ENCODE measurements at regions not wholly inside any gene's neighbourhood (a gene's known extent, or its start where the extent isn't known, plus 50 kb on each side); places are given as distances from the start of the nearest gene placed in this dataset.

DNA sequence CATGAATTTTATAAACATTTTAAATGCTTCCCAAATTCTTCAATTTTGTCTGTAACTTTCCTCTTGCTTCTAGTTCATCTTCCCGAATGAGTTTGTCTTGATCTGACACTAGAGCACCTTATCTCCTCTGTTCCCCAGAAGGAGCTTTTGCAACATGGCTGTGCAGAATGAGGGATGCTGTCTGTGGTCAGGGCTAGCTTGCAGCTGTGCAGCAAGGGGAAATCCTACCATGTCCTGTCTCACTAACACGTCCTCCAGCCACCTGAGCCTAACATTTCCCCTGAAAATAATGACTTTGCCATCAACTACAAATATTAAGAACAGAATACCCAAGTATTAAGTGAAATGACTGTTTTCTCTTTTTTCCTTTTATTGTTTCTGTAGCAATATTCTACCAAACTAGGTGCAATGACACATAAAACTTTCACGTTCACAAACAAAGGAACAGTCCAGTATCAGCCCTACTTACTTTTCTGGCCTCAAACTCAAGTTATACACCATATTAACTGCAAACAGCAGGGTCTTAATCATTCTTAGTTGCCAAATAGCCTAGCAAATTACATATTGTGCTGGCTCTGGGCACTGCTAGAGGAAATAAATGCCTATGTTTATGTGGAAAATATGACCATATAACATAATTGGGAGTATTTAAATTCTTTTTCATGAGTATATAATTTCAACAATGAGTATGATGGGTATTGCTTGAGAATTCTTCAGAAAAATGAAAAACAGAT lies 423.3 kb downstream of the CMPK2 start:
- TF ChIP-seq POLR2AphosphoS5 (IDR thresholded peaks at IDR 0.05; ENCODE audit: low read depth, low read length), result no peak
- TF ChIP-seq SIN3A (IDR thresholded peaks at IDR 0.05; ENCODE audit: borderline replicate concordance, insufficient read depth, low read depth, low read length), result no peak
- TF ChIP-seq, protein P1, sequence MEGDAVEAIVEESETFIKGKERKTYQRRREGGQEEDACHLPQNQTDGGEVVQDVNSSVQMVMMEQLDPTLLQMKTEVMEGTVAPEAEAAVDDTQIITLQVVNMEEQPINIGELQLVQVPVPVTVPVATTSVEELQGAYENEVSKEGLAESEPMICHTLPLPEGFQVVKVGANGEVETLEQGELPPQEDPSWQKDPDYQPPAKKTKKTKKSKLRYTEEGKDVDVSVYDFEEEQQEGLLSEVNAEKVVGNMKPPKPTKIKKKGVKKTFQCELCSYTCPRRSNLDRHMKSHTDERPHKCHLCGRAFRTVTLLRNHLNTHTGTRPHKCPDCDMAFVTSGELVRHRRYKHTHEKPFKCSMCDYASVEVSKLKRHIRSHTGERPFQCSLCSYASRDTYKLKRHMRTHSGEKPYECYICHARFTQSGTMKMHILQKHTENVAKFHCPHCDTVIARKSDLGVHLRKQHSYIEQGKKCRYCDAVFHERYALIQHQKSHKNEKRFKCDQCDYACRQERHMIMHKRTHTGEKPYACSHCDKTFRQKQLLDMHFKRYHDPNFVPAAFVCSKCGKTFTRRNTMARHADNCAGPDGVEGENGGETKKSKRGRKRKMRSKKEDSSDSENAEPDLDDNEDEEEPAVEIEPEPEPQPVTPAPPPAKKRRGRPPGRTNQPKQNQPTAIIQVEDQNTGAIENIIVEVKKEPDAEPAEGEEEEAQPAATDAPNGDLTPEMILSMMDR (IDR thresholded peaks at IDR 0.05), result no peak
- TF ChIP-seq, protein P2, sequence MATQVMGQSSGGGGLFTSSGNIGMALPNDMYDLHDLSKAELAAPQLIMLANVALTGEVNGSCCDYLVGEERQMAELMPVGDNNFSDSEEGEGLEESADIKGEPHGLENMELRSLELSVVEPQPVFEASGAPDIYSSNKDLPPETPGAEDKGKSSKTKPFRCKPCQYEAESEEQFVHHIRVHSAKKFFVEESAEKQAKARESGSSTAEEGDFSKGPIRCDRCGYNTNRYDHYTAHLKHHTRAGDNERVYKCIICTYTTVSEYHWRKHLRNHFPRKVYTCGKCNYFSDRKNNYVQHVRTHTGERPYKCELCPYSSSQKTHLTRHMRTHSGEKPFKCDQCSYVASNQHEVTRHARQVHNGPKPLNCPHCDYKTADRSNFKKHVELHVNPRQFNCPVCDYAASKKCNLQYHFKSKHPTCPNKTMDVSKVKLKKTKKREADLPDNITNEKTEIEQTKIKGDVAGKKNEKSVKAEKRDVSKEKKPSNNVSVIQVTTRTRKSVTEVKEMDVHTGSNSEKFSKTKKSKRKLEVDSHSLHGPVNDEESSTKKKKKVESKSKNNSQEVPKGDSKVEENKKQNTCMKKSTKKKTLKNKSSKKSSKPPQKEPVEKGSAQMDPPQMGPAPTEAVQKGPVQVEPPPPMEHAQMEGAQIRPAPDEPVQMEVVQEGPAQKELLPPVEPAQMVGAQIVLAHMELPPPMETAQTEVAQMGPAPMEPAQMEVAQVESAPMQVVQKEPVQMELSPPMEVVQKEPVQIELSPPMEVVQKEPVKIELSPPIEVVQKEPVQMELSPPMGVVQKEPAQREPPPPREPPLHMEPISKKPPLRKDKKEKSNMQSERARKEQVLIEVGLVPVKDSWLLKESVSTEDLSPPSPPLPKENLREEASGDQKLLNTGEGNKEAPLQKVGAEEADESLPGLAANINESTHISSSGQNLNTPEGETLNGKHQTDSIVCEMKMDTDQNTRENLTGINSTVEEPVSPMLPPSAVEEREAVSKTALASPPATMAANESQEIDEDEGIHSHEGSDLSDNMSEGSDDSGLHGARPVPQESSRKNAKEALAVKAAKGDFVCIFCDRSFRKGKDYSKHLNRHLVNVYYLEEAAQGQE (IDR thresholded peaks at IDR 0.05; ENCODE audit: insufficient read depth in 1 of 2, low read depth in 2 of 2, low read length in 1 of 2), result no peak
